ENCODE measurements at regions not wholly inside any gene's neighbourhood (a gene's known extent, or its start where the extent isn't known, plus 50 kb on each side); places are given as distances from the start of the nearest gene placed in this dataset.

DNA sequence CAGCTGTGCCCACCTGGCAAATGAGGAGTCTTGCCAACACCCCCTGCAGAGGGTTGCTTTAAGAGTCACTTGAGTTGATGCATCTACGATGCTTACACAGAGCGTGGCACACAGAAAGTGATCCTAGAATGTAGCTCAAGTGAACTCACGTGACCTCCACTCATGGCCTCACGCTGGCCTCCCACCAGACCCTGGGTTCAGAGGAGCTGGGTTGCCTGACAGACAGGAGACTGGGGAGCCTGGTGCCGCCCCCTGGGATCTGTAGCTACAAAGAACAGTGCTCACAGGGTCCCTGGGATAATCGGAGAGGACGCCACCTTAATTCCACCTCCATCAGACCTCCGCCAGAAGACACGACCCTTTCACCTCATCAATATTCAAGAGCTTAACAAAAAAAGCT lies 81.4 kb upstream of the CASZ1 start:
- no peaks in the 10 kb centered on the region for H3K9me2 ChIP-seq (replicated peaks; ENCODE audit: insufficient read depth)
- no peaks in the 10 kb centered on the region for H4K20me1 ChIP-seq (ENCODE audit: insufficient read depth, poor library complexity, severe bottlenecking)
- H3K27ac ChIP-seq: no peak overlapping the region
- TF ChIP-seq EZH2 (IDR thresholded peaks at IDR 0.05; ENCODE audit: borderline replicate concordance): no peak
- TF ChIP-seq, protein P1, sequence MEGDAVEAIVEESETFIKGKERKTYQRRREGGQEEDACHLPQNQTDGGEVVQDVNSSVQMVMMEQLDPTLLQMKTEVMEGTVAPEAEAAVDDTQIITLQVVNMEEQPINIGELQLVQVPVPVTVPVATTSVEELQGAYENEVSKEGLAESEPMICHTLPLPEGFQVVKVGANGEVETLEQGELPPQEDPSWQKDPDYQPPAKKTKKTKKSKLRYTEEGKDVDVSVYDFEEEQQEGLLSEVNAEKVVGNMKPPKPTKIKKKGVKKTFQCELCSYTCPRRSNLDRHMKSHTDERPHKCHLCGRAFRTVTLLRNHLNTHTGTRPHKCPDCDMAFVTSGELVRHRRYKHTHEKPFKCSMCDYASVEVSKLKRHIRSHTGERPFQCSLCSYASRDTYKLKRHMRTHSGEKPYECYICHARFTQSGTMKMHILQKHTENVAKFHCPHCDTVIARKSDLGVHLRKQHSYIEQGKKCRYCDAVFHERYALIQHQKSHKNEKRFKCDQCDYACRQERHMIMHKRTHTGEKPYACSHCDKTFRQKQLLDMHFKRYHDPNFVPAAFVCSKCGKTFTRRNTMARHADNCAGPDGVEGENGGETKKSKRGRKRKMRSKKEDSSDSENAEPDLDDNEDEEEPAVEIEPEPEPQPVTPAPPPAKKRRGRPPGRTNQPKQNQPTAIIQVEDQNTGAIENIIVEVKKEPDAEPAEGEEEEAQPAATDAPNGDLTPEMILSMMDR (IDR thresholded peaks at IDR 0.05; ENCODE audit: poor library complexity): no peak
- TF ChIP-seq EZH2phosphoT487 (IDR thresholded peaks at IDR 0.05; ENCODE audit: low read depth, severe bottlenecking, unreplicated experiment): no peak
- H3K4me1 ChIP-seq (ENCODE audit: insufficient read depth): no peaks in the 10 kb centered on the region
- H3K9me3 ChIP-seq (ENCODE audit: low read depth): no peaks in the 10 kb centered on the region
- no peaks in the 10 kb centered on the region for H3K79me2 ChIP-seq
- no peak overlapping the region for H2AFZ ChIP-seq
- peak; percentile 1 for DNase-seq (ENCODE audit: low spot score)
- WGBS (ENCODE audit: low lambda C conversion rate, missing lambda C conversion rate): 89% methylated on average over 9 of the region's 9 CpGs
- no peak overlapping the region for H3K4me2 ChIP-seq
- H3K36me3 ChIP-seq (replicated peaks; ENCODE audit: insufficient read depth, low read depth): no peaks in the 10 kb centered on the region
- H3K27me3 ChIP-seq: no peaks in the 10 kb centered on the region
- H3K4me3 ChIP-seq: no peak overlapping the region

DNA sequence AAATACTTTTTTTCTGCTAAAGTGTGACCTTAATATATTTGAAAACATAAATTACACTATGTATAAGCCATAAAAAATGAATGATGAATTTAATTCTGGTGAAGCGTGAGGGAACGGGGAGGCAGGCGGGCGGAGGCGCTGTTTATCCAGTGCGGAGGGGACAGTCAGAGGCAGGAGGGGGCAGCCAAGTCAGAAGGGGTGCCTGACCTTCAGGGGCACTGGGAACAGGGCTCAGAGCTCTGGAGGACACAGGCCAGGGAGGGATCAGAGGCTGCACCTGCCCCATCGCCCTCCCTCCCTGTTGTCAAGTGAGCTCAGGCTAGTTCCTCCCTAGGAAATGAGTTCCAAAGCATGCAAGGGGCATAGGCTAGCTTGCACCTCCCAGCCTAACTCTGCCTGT lies 82.0 kb upstream of the CASZ1 start:
- Histone ChIP-seq H4K20me1 (ENCODE audit: insufficient read depth, poor library complexity, severe bottlenecking) (no peaks in the 10 kb centered on the region), H3K4me1 (ENCODE audit: insufficient read depth) (no peaks in the 10 kb centered on the region), H3K4me2 (no peak overlapping the region), H3K27ac (no peak overlapping the region), H3K9me3 (ENCODE audit: low read depth) (no peaks in the 10 kb centered on the region), H3K9me2 (replicated peaks; ENCODE audit: insufficient read depth) (no peaks in the 10 kb centered on the region), H3K4me3 (no peak overlapping the region), H3K27me3 (no peaks in the 10 kb centered on the region), H2AFZ (no peak overlapping the region), H3K79me2 (no peaks in the 10 kb centered on the region), H3K36me3 (replicated peaks; ENCODE audit: insufficient read depth, low read depth) (no peaks in the 10 kb centered on the region)
- 88% methylated on average over 7 of the region's 7 CpGs for WGBS (ENCODE audit: low lambda C conversion rate, missing lambda C conversion rate)
- TF ChIP-seq, protein P1 (IDR thresholded peaks at IDR 0.05; ENCODE audit: poor library complexity): no peak
- TF ChIP-seq EZH2 (IDR thresholded peaks at IDR 0.05; ENCODE audit: borderline replicate concordance) (no peak), EZH2phosphoT487 (IDR thresholded peaks at IDR 0.05; ENCODE audit: low read depth, severe bottlenecking, unreplicated experiment) (no peak)
- no peak for DNase-seq (ENCODE audit: low spot score)

DNA sequence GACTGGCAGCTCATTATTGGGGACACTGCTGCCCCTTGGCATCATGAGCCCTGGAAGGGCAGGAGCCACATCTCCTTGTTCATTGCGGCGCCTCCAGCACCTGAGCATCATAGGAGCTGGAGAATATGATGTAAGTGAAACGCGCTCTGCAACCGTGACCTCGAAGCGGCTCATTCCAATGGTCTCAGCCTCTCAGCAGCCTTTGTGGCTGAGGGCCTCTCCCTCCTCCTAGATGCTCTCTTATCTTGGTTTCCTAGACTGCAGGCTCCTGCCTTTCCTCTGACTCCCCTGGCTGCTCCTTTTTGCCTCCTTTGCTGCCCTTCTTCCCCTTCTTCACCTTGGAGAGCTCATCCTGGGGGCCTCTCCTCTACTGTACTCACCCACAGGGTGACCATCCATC lies 83.6 kb upstream of the CASZ1 start:
- peak; percentile 2 for DNase-seq (ENCODE audit: low spot score)
- Histone ChIP-seq H3K79me2 (no peaks in the 10 kb centered on the region), H3K9me2 (replicated peaks; ENCODE audit: insufficient read depth) (no peaks in the 10 kb centered on the region), H3K4me2 (no peak overlapping the region), H3K36me3 (replicated peaks; ENCODE audit: insufficient read depth, low read depth) (no peaks in the 10 kb centered on the region), H3K4me3 (no peak overlapping the region), H3K9me3 (ENCODE audit: low read depth) (no peaks in the 10 kb centered on the region), H2AFZ (no peak overlapping the region), H3K27ac (no peak overlapping the region), H3K4me1 (ENCODE audit: insufficient read depth) (no peaks in the 10 kb centered on the region), H4K20me1 (ENCODE audit: insufficient read depth, poor library complexity, severe bottlenecking) (no peaks in the 10 kb centered on the region), H3K27me3 (no peaks in the 10 kb centered on the region)
- 89% methylated on average over 7 of the region's 7 CpGs for WGBS (ENCODE audit: low lambda C conversion rate, missing lambda C conversion rate)
- TF ChIP-seq, protein P1 (IDR thresholded peaks at IDR 0.05; ENCODE audit: poor library complexity): no peak
- TF ChIP-seq EZH2phosphoT487 (IDR thresholded peaks at IDR 0.05; ENCODE audit: low read depth, severe bottlenecking, unreplicated experiment) (no peak), EZH2 (IDR thresholded peaks at IDR 0.05; ENCODE audit: borderline replicate concordance) (no peak)

DNA sequence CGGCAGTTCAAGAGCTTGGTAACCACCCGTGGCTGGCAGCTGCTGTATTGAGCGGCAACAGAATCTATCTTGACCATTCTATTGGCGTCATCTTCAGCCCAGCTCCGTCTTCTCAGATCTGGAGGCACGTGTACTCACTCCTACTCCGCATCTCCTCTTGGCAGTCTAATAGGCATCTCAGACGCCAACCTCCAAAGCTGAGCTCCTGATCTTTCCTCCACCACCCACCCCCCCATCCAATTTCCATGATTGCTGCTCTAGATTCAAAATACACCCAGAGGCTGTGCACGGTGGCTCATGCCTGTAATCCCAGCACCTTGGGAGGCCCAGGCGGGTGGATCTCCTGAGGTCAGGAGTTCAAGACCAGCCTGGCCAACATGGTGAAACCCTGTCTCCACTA lies 84.6 kb upstream of the CASZ1 start:
- no peaks in the 10 kb centered on the region for H3K79me2 ChIP-seq
- H4K20me1 ChIP-seq (ENCODE audit: insufficient read depth, poor library complexity, severe bottlenecking): no peaks in the 10 kb centered on the region
- TF ChIP-seq, protein P1 (IDR thresholded peaks at IDR 0.05; ENCODE audit: poor library complexity): no peak
- TF ChIP-seq EZH2 (IDR thresholded peaks at IDR 0.05; ENCODE audit: borderline replicate concordance) (no peak), EZH2phosphoT487 (IDR thresholded peaks at IDR 0.05; ENCODE audit: low read depth, severe bottlenecking, unreplicated experiment) (no peak)
- no peaks in the 10 kb centered on the region for H3K4me1 ChIP-seq (ENCODE audit: insufficient read depth)
- no peaks in the 10 kb centered on the region for H3K36me3 ChIP-seq (replicated peaks; ENCODE audit: insufficient read depth, low read depth)
- WGBS (ENCODE audit: low lambda C conversion rate, missing lambda C conversion rate): 89% methylated on average over 10 of the region's 10 CpGs
- no peak overlapping the region for H3K4me2 ChIP-seq
- H3K9me2 ChIP-seq (replicated peaks; ENCODE audit: insufficient read depth): no peaks in the 10 kb centered on the region
- no peak overlapping the region for H2AFZ ChIP-seq
- no peaks in the 10 kb centered on the region for H3K9me3 ChIP-seq (ENCODE audit: low read depth)
- H3K4me3 ChIP-seq: no peak overlapping the region
- no peaks in the 10 kb centered on the region for H3K27me3 ChIP-seq
- peak; percentile 1 for DNase-seq (ENCODE audit: low spot score)
- H3K27ac ChIP-seq: no peak overlapping the region
